Stomach (tissue), 4 donors: ENCODE measurements at regions not wholly inside any gene's neighbourhood (a gene's known extent, or its start where the extent isn't known, plus 50 kb on each side); places are given as distances from the start of the nearest gene placed in this dataset.

ENCODE experiments used
- CTCF ChIP-seq, 7 experiments: fragments of 450-650 bp in 4 of 7; fragments of 200-600 bp in 3 of 7; sonication (generic) in 3 of 7; IDR thresholded peaks; one replicate each; pipeline ENCODE4 v1.5.1; 2016 to 2019; ENCODE audit warnings: antibody characterized with exemption in 7 of 7, control low read depth in 2 of 7, mild to moderate bottlenecking in 1 of 7
- EP300 ChIP-seq: sonication (generic); formaldehyde crosslinking; IDR thresholded peaks from one replicate; pipeline ENCODE4 v1.6.1; 2017; ENCODE audit warnings: antibody characterized with exemption
- POLR2A ChIP-seq, 4 donors: fragments of 450-650 bp; IDR thresholded peaks; one replicate each; pipeline ENCODE4 v1.6.1; 2016; ENCODE audit warnings: antibody characterized with exemption in 4 of 4, control low read depth in 2 of 4, mild to moderate bottlenecking in 1 of 4, moderate library complexity in 1 of 4

- TF ChIP-seq CTCF (IDR thresholded peaks at IDR 0.05) (no peak), EP300 (no peak), POLR2A (IDR thresholded peaks at IDR 0.05) (no peak)
These were observed 96.4 kb upstream of the ZMIZ1 start for GRCh38 chr10:78972160-78972946.
